ENCODE measurements at regions not wholly inside any gene's neighbourhood (a gene's known extent, or its start where the extent isn't known, plus 50 kb on each side); places are given as distances from the start of the nearest gene placed in this dataset.

DNA sequence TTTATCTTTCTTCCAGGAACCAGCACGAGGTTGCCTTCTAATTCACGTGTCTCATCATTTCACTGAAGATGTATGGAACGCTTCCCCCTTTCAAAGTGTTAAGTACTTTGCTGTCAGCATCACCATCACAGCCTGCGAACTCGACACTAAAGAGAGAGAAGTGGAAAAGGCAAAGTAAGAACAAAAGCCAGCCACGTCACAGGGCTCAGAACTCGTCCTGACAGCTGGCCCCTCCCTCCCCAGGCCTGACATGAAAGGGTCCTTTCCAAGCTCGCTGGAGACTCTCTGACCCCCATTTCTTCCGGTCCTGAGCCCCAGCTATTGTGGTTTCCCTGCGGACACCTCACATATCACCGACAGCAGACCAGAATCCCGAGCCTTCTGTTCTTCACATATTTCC lies 177.8 kb upstream of the NTM start:
- no peak overlapping the region for H3K4me3 Mint-ChIP-seq
- Histone ChIP-seq H3K4me1 (ENCODE audit: insufficient read depth, low read length) (0 out of 2 replicates have a peak, but pooled peaks cover 4% of the 10 kb centered on the region), H4K8ac (replicated peaks; ENCODE audit: insufficient read length, low read depth, low read length) (no peak overlapping the region), H3K27me3 (ENCODE audit: insufficient read depth, low read length) (no peaks in the 10 kb centered on the region), H2BK15ac (ENCODE audit: low read depth, low read length) (no peak overlapping the region), H3K4me2 (ENCODE audit: insufficient read depth, insufficient read length, low read length) (no peak overlapping the region), H3K79me2 (ENCODE audit: insufficient read depth, low read length) (no peaks in the 10 kb centered on the region), H4K91ac (ENCODE audit: insufficient read length, low read depth, low read length) (no peak overlapping the region), H2AFZ (ENCODE audit: low read length) (no peak overlapping the region), H3K18ac (ENCODE audit: insufficient read length, low read depth, low read length) (no peak overlapping the region), H3K9ac (ENCODE audit: extremely low read depth, insufficient read length, low read length) (no peak overlapping the region), H3K14ac (ENCODE audit: insufficient read depth, low read length) (no peak overlapping the region), H4K20me1 (ENCODE audit: control insufficient read depth, insufficient read depth, insufficient read length) (no peaks in the 10 kb centered on the region), H3K79me1 (ENCODE audit: insufficient read depth, low read depth, low read length, poor library complexity, severe bottlenecking) (no peaks in the 10 kb centered on the region), H3T11ph (ENCODE audit: low read length) (no peak overlapping the region), H2BK20ac (ENCODE audit: low read depth, low read length, poor library complexity, severe bottlenecking) (no peak overlapping the region), H3K56ac (ENCODE audit: insufficient read length, low read depth, low read length) (no peak overlapping the region), H2BK12ac (ENCODE audit: insufficient read length, low read depth, low read length) (no peak overlapping the region), H3K23ac (ENCODE audit: insufficient read length, low read depth, low read length) (no peak overlapping the region), H3K23me2 (ENCODE audit: insufficient read length, low read depth, low read length, poor library complexity, severe bottlenecking) (no peaks in the 10 kb centered on the region), H2BK120ac (ENCODE audit: low read depth, low read length, poor library complexity, severe bottlenecking) (no peak overlapping the region), H4K5ac (ENCODE audit: insufficient read length, low read depth, low read length) (no peak overlapping the region), H3K4ac (ENCODE audit: low read depth, low read length) (no peak overlapping the region), H2BK5ac (ENCODE audit: insufficient read length, low read length) (no peak overlapping the region), H3K9me3 (ENCODE audit: control insufficient read depth, low read depth, low read length) (no peaks in the 10 kb centered on the region), H3K27ac (ENCODE audit: insufficient read length, low read depth, low read length) (no peak overlapping the region), H2AK5ac (ENCODE audit: insufficient read length, low read length) (no peak overlapping the region)
- WGBS (ENCODE audit: extremely low coverage, insufficient read length, low lambda C conversion rate), result no CpG with 5 or more reads among the region's 12 CpGs
- DNase-seq, result no peak
- TF ChIP-seq, protein P1, sequence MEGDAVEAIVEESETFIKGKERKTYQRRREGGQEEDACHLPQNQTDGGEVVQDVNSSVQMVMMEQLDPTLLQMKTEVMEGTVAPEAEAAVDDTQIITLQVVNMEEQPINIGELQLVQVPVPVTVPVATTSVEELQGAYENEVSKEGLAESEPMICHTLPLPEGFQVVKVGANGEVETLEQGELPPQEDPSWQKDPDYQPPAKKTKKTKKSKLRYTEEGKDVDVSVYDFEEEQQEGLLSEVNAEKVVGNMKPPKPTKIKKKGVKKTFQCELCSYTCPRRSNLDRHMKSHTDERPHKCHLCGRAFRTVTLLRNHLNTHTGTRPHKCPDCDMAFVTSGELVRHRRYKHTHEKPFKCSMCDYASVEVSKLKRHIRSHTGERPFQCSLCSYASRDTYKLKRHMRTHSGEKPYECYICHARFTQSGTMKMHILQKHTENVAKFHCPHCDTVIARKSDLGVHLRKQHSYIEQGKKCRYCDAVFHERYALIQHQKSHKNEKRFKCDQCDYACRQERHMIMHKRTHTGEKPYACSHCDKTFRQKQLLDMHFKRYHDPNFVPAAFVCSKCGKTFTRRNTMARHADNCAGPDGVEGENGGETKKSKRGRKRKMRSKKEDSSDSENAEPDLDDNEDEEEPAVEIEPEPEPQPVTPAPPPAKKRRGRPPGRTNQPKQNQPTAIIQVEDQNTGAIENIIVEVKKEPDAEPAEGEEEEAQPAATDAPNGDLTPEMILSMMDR (conservative IDR thresholded peaks at IDR 0.05), result no peak
- no peak overlapping the region for H3K27ac Mint-ChIP-seq
- H3K4me1 Mint-ChIP-seq, result peaks cover 15 to 25% of the 10 kb centered on the region in 2 experiments; a peak in 3 of 4 replicates
- H3K36me3 Mint-ChIP-seq (ENCODE audit: insufficient read depth in 1 of 3, low read depth in 3 of 3), result no peaks in the 10 kb centered on the region
- no peaks in the 10 kb centered on the region for H3K9me3 Mint-ChIP-seq
- peaks cover 9% of the 10 kb centered on the region for H3K27me3 Mint-ChIP-seq (ENCODE audit: low read depth)

Measured in H9 (cell line).